ENCODE measurements at regions not wholly inside any gene's neighbourhood (a gene's known extent, or its start where the extent isn't known, plus 50 kb on each side); places are given as distances from the start of the nearest gene placed in this dataset.

DNA sequence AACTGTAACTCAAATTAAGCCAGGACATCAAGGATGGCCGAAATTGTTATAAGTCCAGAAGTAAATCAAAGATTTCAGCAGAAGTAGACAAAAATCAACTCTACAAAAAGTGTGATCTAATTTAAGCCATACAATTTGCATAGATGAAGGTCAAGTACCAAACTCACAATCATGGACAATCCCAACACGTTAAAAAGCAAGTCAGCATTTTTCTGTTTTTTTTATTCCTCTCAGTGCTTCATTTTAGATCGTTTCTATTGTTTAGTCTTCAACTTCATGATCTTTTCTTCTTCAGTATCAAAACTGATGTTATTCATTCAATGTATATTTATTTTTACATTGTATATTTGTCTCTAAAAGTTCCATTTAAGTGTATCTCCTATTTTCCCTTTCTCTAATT is 674.3 kb upstream of the PHF14 start:
- DNase-seq (ENCODE audit: extremely low spot score, unreplicated experiment), result no peak
- Mint-ChIP-seq H3K4me1 (ENCODE audit: unreplicated experiment) (no peaks in the 10 kb centered on the region), H3K27ac (ENCODE audit: unreplicated experiment) (no peak overlapping the region), H3K9me3 (ENCODE audit: unreplicated experiment) (no peaks in the 10 kb centered on the region), H3K27me3 (ENCODE audit: unreplicated experiment) (no peaks in the 10 kb centered on the region), H3K4me3 (ENCODE audit: unreplicated experiment) (no peak overlapping the region), H3K36me3 (ENCODE audit: unreplicated experiment) (no peaks in the 10 kb centered on the region)
- TF ChIP-seq, protein P1, sequence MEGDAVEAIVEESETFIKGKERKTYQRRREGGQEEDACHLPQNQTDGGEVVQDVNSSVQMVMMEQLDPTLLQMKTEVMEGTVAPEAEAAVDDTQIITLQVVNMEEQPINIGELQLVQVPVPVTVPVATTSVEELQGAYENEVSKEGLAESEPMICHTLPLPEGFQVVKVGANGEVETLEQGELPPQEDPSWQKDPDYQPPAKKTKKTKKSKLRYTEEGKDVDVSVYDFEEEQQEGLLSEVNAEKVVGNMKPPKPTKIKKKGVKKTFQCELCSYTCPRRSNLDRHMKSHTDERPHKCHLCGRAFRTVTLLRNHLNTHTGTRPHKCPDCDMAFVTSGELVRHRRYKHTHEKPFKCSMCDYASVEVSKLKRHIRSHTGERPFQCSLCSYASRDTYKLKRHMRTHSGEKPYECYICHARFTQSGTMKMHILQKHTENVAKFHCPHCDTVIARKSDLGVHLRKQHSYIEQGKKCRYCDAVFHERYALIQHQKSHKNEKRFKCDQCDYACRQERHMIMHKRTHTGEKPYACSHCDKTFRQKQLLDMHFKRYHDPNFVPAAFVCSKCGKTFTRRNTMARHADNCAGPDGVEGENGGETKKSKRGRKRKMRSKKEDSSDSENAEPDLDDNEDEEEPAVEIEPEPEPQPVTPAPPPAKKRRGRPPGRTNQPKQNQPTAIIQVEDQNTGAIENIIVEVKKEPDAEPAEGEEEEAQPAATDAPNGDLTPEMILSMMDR (IDR thresholded peaks at IDR 0.05), result no peak

DNA sequence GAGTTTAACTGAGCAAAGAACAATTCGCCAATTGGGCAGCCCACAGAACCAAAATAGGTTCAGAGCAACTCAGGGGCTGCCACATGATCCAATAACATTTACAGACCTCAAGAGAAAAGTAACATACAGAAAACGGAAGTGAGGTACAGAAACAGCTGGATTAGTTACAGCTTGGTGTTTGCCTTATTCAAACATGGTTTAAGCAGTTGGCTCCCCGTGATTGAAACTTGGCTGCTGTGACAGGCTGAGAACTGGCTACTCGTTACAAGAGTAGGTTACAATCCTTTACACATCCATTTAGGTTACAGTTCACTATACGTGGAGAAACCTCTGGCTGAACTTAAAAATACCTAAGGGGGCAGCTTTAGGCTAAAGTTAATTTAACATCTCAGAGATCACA is 673.1 kb upstream of the PHF14 start:
- Mint-ChIP-seq H3K4me1 (ENCODE audit: unreplicated experiment) (no peaks in the 10 kb centered on the region), H3K4me3 (ENCODE audit: unreplicated experiment) (no peak overlapping the region), H3K36me3 (ENCODE audit: unreplicated experiment) (no peaks in the 10 kb centered on the region), H3K27ac (ENCODE audit: unreplicated experiment) (no peak overlapping the region), H3K9me3 (ENCODE audit: unreplicated experiment) (peaks cover 3% of the 10 kb centered on the region), H3K27me3 (ENCODE audit: unreplicated experiment) (no peaks in the 10 kb centered on the region)
- no peak for DNase-seq (ENCODE audit: extremely low spot score, unreplicated experiment)
- TF ChIP-seq, protein P1 (IDR thresholded peaks at IDR 0.05), result no peak

DNA sequence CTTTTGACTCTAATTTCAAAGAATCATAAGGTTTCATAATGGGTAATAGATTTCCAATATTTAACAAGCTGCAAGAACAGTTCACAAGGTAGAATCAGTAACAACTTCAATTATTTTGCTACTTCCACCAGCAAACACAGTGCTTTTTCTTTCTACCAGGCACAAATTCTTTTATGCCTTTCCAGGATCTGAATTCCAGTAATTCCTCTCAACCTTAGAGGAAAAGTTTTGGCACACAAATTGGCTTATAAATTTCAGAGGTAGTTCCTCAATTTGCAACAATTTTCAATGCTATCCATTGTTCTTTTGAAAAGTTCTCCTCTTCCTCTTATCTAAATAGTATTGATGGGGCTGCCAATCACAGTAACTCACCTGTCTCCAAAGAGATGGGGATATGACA is 665.4 kb upstream of the PHF14 start:
- H3K4me1 Mint-ChIP-seq (ENCODE audit: unreplicated experiment), result peaks cover 3% of the 10 kb centered on the region
- peaks cover 10% of the 10 kb centered on the region for H3K9me3 Mint-ChIP-seq (ENCODE audit: unreplicated experiment)
- H3K27ac Mint-ChIP-seq (ENCODE audit: unreplicated experiment), result no peak overlapping the region
- TF ChIP-seq, protein P1 (IDR thresholded peaks at IDR 0.05), result no peak
- DNase-seq (ENCODE audit: extremely low spot score, unreplicated experiment), result no peak
- no peak overlapping the region for H3K4me3 Mint-ChIP-seq (ENCODE audit: unreplicated experiment)
- no peaks in the 10 kb centered on the region for H3K27me3 Mint-ChIP-seq (ENCODE audit: unreplicated experiment)
- peaks cover 2% of the 10 kb centered on the region for H3K36me3 Mint-ChIP-seq (ENCODE audit: unreplicated experiment)

- peaks cover 3% of the 10 kb centered on the region for H3K4me1 Mint-ChIP-seq (ENCODE audit: unreplicated experiment)
- H3K4me3 Mint-ChIP-seq (ENCODE audit: unreplicated experiment), result no peak overlapping the region
- no peak overlapping the region for H3K27ac Mint-ChIP-seq (ENCODE audit: unreplicated experiment)
- H3K36me3 Mint-ChIP-seq (ENCODE audit: unreplicated experiment), result no peaks in the 10 kb centered on the region
- DNase-seq (ENCODE audit: extremely low spot score, unreplicated experiment), result no peak
- H3K27me3 Mint-ChIP-seq (ENCODE audit: unreplicated experiment), result no peaks in the 10 kb centered on the region
- H3K9me3 Mint-ChIP-seq (ENCODE audit: unreplicated experiment), result no peaks in the 10 kb centered on the region
- TF ChIP-seq, protein P1 (IDR thresholded peaks at IDR 0.05), result no peak
Measured at GRCh38 chr7:10312942-10313341, 660.7 kb upstream of the PHF14 start.

DNA sequence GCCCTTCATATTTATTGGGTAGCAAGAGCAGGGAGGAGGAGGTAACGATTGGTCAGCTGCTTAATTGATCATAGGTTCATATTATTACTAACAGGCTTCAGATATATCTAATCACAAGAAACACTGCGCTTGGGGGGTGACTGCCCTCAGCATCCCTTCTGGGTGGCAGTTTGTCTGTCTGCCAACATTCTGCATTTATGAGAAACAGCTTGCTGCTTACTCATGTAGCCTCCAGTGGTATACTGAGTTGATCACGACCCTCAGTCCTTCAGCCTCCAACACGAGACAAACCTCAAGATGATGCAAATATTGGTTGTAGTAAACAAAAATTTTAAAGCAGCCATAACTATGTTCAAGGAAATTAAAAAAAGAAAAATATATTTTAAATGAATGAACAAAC is 657.8 kb upstream of the PHF14 start:
- Mint-ChIP-seq H3K4me1 (ENCODE audit: unreplicated experiment) (peaks cover 3% of the 10 kb centered on the region), H3K4me3 (ENCODE audit: unreplicated experiment) (no peak overlapping the region), H3K36me3 (ENCODE audit: unreplicated experiment) (peaks cover 4% of the 10 kb centered on the region), H3K27ac (ENCODE audit: unreplicated experiment) (no peak overlapping the region), H3K27me3 (ENCODE audit: unreplicated experiment) (no peaks in the 10 kb centered on the region), H3K9me3 (ENCODE audit: unreplicated experiment) (peaks cover 12% of the 10 kb centered on the region)
- TF ChIP-seq, protein P1 (IDR thresholded peaks at IDR 0.05), result no peak
- DNase-seq (ENCODE audit: extremely low spot score, unreplicated experiment), result no peak
